Right kidney (tissue), 1 donor: ENCODE measurements at regions not wholly inside any gene's neighbourhood (a gene's known extent, or its start where the extent isn't known, plus 50 kb on each side); places are given as distances from the start of the nearest gene placed in this dataset.

Source experiments
- DNase-seq: peaks from one replicate; pipeline ENCODE4 v3.0.0-alpha.2; 2016

GRCh38 chr12:86929962-86930361, 673.8 kb upstream of the MGAT4C start:
- no peak for DNase-seq

- DNase-seq: no peak
These were observed 660.9 kb upstream of the MGAT4C start for GRCh38 chr12:86917121-86917520.

- DNase-seq: no peak
These were observed 658.5 kb upstream of the MGAT4C start for GRCh38 chr12:86914721-86915120.

DNA sequence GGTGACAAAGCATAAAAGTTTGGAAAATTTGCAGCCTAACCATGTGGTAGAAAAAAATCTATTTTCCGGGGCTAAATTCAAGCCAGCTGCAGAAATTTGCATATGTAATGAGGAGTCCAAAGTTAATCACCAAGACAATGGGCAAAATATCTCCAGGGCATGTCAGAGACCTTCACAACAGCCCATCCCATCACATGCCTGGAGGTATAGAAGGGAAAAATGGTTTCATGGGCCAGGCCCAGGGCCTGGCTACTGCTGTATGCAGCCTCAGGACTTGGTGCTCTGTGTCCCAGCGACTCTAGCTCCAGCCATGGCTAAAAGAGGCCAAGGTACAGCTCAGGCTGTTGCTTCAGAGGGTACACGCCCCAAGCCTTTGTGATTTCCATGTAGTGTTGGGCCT, 655.8 kb upstream of the MGAT4C start:
- DNase-seq: no peak

GRCh38 chr12:86903159-86903558, 647.0 kb upstream of the MGAT4C start:
- no peak for DNase-seq

- no peak for DNase-seq
These were observed 604.6 kb upstream of the MGAT4C start for GRCh38 chr12:86860776-86861175.

GRCh38 chr12:86852451-86852850, 596.3 kb upstream of the MGAT4C start:
- no peak for DNase-seq

DNA sequence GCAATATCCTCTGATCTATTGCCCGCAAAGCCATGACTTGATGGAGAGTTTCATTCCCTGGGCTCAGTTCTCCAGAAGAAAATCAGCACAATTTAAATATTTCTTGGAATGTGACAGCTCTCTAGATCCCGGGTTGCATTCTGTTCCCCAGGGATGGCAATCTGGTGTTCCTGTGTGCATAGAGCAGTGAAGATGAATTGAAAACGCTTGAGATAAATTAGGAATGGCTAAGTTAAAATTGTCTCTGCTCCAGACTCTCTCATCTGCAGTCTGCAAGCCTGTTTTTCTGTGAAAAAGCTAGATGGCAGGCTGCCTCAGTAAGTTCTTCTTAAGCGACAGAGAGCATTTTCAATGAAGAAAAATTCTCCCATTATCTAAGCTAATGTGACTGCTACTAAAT, 582.5 kb upstream of the MGAT4C start:
- DNase-seq: no peak

GRCh38 chr12:86838260-86838659, 582.1 kb upstream of the MGAT4C start:
- DNase-seq: no peak

DNA sequence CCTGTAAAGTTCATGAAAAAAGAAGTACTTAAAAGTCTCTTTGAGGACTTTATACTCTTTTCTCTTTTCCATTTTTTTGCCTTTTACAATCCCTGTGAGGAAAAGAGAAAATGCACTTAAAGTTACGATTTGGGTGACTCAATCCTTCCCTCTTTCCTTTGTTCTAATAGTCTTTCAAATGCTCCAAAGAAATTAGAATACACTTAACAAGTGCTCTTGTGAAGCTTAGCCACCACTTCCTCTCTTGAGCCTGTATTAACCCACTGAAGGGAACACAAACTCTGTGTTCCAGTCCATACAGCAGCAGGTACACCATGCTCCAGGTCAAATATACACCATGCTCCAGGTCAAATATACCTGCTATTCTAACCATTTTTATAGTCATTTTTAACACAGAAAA, 581.1 kb upstream of the MGAT4C start:
- no peak for DNase-seq

DNA sequence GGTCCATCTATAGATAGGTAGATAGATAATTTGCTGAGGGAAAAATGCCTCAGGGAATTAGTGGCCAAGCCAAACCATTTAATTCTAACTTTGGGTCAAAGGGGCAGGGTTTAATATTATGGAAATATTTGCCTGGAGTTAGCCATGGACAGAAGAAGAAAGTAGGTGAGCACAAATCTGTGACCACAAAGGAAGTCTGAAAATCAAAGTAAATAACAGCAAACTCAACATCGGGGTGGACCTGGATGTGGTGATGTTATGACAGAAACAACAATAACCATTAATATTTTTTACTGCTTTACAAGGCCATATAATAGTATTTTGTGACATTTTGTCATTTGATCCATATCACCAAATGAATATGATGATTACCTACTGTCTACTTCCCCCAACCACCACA, 578.0 kb upstream of the MGAT4C start:
- DNase-seq: no peak

GRCh38 chr12:86827409-86827808, 571.2 kb upstream of the MGAT4C start:
- no peak for DNase-seq

DNA sequence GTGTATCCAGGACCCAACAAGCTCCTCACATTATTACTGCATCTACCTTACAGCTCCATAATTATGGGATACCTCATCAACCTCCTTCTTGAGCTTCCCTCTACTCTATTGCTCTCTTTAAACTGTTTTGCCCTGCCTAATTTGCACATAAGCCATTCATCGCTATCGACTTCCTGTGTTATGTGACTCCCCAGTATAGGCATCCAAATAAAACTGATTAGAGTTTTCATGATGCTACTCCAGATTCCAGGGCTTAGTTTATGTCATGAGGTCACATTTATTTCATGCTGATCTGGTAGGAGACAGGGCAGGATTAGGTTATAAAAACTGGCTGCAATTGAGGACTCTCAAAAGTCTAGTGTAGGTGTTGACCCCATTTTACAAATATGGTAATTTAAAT, 569.9 kb upstream of the MGAT4C start:
- no peak for DNase-seq

DNA sequence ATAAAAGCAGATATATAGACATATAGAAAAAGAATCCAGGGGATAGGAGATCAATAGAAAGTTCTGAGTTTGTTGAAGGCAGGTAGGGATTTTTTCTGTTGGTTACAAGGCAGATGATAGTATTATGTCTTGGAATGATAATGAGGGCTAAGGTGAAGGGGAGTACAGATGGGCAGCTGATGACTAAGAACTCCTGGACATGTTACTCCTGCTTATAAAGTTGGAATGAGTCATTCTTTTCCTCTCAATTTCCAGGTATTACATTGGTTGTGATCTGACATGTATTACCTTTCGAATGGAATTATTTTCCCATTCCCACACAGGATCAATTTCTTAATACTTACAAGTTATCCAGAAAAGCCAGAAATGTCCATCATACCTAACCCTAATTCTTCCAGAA, 545.2 kb upstream of the MGAT4C start:
- no peak for DNase-seq

GRCh38 chr12:86799616-86800015, 543.4 kb upstream of the MGAT4C start:
- no peak for DNase-seq

DNA sequence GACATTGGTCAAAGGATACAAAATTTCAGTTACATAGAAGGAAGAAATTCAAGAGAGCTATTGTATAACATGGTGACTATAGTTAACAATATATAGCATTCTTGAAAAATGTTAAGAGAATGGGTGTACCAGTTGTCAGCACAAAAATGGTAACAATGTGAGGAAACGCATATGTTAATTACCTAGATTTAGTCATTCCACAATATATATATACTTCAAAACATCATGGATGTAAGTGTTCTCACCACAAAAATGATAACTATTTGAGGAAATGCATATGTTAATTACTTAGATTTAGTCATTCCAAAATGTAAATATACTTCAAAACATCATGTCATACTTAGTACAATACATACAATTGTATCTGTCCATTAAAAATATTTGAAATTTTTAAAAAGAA, 540.4 kb upstream of the MGAT4C start:
- no peak for DNase-seq

DNA sequence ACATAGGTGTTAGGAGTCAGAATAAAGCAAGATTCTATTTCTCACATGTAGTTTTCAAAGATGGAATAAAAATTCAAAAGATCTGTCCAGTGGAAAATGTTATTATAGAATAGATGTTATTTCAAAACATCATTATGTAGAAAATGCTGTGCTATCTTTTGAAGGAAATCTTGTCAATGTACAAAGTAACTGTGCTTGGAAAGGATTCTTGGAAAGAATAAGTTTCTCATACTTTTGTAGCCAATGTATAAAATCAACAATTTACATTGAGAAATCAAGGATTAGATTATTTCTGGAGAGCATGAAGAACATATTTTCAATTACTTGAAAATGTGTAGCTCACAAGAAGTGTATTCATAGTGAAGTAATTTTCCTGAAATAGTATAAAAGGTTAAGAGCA, 532.5 kb upstream of the MGAT4C start:
- DNase-seq: no peak

DNA sequence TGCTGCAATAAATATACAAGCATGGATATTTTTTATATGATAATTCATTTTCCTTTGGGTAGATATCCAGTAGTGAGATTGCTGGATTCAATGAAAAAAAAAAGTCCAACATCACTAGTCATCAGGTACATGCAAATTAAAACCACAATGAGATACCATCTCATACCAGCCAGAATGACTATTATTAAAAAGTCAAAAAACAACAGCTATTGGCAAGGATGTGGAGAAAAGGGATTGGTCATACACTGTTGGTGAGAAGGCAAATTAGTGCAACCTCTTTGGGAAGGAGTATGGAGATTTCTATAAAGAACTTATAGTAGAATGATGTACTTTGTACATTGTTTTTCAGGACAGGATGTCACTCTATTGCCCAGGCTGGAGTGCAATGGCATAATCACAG, 531.2 kb upstream of the MGAT4C start:
- no peak for DNase-seq

- DNase-seq: no peak
These were observed 521.1 kb upstream of the MGAT4C start for GRCh38 chr12:86777325-86777724.

DNA sequence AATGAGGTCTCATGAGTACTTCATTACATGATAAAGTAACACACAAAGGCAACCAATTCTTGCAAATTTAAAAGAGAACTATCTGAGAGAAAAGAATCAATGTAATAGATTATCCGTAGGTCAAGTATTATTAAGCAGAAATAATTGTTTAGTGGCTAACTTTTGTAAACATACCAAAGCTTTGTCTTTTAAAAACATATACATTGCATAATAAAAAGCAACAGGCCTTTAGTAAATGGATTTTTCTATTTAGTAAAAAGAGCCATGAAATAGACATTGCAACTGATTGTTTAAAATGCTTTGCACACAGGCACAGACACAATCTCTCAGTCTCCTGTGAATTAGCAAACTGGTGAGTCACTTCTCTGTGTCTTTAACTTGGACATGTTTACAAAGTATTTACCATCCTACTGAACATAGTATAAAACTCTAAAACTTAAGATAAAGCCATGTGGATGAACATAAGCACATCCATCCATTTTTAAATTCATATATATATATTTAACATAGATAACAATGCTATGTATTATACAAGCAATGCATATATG, 518.7 kb upstream of the MGAT4C start:
- no peak for DNase-seq

GRCh38 chr12:86772696-86773095, 516.5 kb upstream of the MGAT4C start:
- DNase-seq: no peak

- DNase-seq: no peak
These were observed 514.7 kb upstream of the MGAT4C start for GRCh38 chr12:86770871-86771270.

GRCh38 chr12:86748894-86749293, 492.7 kb upstream of the MGAT4C start:
- DNase-seq: no peak

DNA sequence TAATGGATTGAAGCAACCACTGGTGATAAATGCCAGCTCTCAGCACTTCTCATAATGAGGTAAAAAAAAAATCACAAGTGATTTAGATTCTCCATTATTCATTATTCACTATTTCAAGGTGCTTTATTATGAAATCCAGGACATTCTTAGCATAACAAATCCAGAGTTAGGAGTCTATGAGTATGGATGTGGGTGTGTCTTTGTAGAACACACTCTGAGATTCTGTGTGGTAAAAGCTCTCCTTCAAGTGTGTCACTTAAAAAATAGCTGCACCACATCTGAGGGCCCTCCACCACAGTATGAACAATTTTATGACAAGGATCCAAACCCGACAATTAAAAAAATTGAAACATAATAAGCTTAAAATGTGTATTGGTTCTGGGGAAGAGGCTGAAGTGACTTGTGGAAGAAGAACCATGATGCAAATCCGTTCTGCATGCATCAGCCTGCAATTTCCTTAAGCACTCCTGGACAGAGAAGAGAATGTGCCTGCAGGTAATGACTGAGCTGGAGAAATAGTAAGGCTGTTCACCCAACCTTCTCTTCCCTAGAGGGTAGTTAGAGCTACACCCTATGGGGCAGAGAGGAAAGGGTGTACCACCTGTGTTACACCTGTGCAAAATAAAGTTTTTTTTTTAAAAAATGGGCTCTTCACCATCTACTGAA, 488.5 kb upstream of the MGAT4C start:
- DNase-seq: no peak
